GM23338 (cell line): ENCODE measurements at regions not wholly inside any gene's neighbourhood (a gene's known extent, or its start where the extent isn't known, plus 50 kb on each side); places are given as distances from the start of the nearest gene placed in this dataset.

Source experiments
- ATAC-seq: fragments of 200-7000 bp; cut with Tn5 transposase; 3 replicates; pipeline ENCODE4 v1.9.1; 2020
- DNase-seq: peaks from one replicate; pipeline ENCODE4 v3.0.0-alpha.2; 2015; ENCODE audit warnings: low spot score
- H2AFZ ChIP-seq: fragments of 200-600 bp; sonication (generic); 2 replicates; pipeline ENCODE4 v1.8.0; 2016; ENCODE audit warnings: antibody characterized with exemption, mild to moderate bottlenecking, moderate library complexity
- H3F3A ChIP-seq: fragments of 200-600 bp; sonication (generic); replicated peaks from 2 replicates; pipeline ENCODE4 v1.8.0; 2017; ENCODE audit warnings: antibody characterized with exemption, mixed run types, low read depth
- H3K27ac ChIP-seq: fragments of 200-600 bp; sonication (generic); 2 replicates; pipeline ENCODE4 v1.6.1; 2016; ENCODE audit warnings: low read depth
- H3K27me3 ChIP-seq: fragments of 200-600 bp; sonication (generic); 2 replicates; pipeline ENCODE4 v1.8.0; 2016; ENCODE audit warnings: mild to moderate bottlenecking, mixed run types, moderate library complexity; ENCODE audit not compliant: insufficient read depth
- H3K36me3 ChIP-seq: fragments of 200-600 bp; sonication (generic); 2 replicates; pipeline ENCODE4 v1.8.0; 2016; ENCODE audit warnings: mild to moderate bottlenecking; ENCODE audit not compliant: insufficient read depth
- H3K4me1 ChIP-seq: fragments of 200-600 bp; sonication (generic); 2 replicates; pipeline ENCODE4 v1.8.0; 2016; ENCODE audit warnings: mild to moderate bottlenecking, moderate library complexity; ENCODE audit not compliant: insufficient read depth
- H3K4me2 ChIP-seq: fragments of 200-600 bp; sonication (generic); 2 replicates; pipeline ENCODE4 v1.7.1; 2017; ENCODE audit warnings: mixed run types
- H3K4me3 ChIP-seq: fragments of 200-600 bp; sonication (generic); 2 replicates; pipeline ENCODE4 v1.6.1; 2016; ENCODE audit warnings: mixed run types
- H3K79me2 ChIP-seq: fragments of 200-600 bp; sonication (generic); replicated peaks from 2 replicates; pipeline ENCODE4 v1.8.0; 2017; ENCODE audit warnings: mild to moderate bottlenecking; ENCODE audit not compliant: insufficient read depth
- H3K9me2 ChIP-seq: fragments of 200-600 bp; sonication (generic); 2 replicates; pipeline ENCODE4 v1.8.0; 2017; ENCODE audit not compliant: insufficient read depth
- H4K20me1 ChIP-seq: fragments of 200-600 bp; sonication (generic); replicated peaks from 2 replicates; pipeline ENCODE4 v1.8.0; 2017; ENCODE audit warnings: mild to moderate bottlenecking; ENCODE audit not compliant: insufficient read depth
- H3K27ac Mint-ChIP-seq: 2 replicates; pipeline ENCODE4 v1.8.0; 2020; ENCODE audit warnings: inconsistent platforms, mild to moderate bottlenecking, moderate library complexity, mixed read lengths
- H3K27me3 Mint-ChIP-seq: 3 replicates; pipeline ENCODE4 v1.8.0; 2022; ENCODE audit warnings: low read depth, mild to moderate bottlenecking, moderate library complexity, mixed read lengths, inconsistent platforms; ENCODE audit not compliant: insufficient read depth, poor library complexity
- H3K36me3 Mint-ChIP-seq: 3 replicates; pipeline ENCODE4 v1.8.0; 2021; ENCODE audit warnings: low read depth, mild to moderate bottlenecking, inconsistent platforms, moderate library complexity, mixed read lengths
- H3K4me1 Mint-ChIP-seq: 3 replicates; pipeline ENCODE4 v1.8.0; 2020; ENCODE audit warnings: mild to moderate bottlenecking, inconsistent platforms, mixed read lengths
- H3K4me3 Mint-ChIP-seq: 3 replicates; pipeline ENCODE4 v1.8.0; 2021; ENCODE audit warnings: moderate library complexity, mild to moderate bottlenecking, inconsistent platforms, mixed read lengths
- H3K9me3 Mint-ChIP-seq: 3 replicates; pipeline ENCODE4 v1.8.0; 2020; ENCODE audit warnings: moderate library complexity, mild to moderate bottlenecking, inconsistent platforms, mixed read lengths
- CREB1 ChIP-seq: fragments of 250-450 bp; sonication (Bioruptor Pico); IDR thresholded peaks from 2 replicates; pipeline ENCODE4 v1.5.0; 2020; ENCODE audit warnings: low read depth, mild to moderate bottlenecking, moderate library complexity
- EZH2 ChIP-seq: fragments of 200-600 bp; sonication (generic); IDR thresholded peaks from one replicate; pipeline ENCODE4 v1.8.0; 2017; ENCODE audit warnings: antibody characterized with exemption, mild to moderate bottlenecking, low read depth; ENCODE audit not compliant: unreplicated experiment
- EZH2phosphoT487 ChIP-seq: fragments of 200-600 bp; sonication (generic); IDR thresholded peaks from one replicate; pipeline ENCODE4 v1.8.1; 2018; ENCODE audit warnings: antibody characterized with exemption; ENCODE audit not compliant: unreplicated experiment
- JUNB ChIP-seq: IDR thresholded peaks from one replicate; pipeline ENCODE4 v1.6.1; 2016; ENCODE audit warnings: antibody characterized with exemption; ENCODE audit not compliant: unreplicated experiment
- NANOG ChIP-seq: IDR thresholded peaks from 2 replicates; pipeline ENCODE4 v1.6.1; 2016; ENCODE audit warnings: antibody characterized with exemption, borderline replicate concordance
- POLR2AphosphoS5 ChIP-seq: IDR thresholded peaks from 2 replicates; pipeline ENCODE4 v1.6.1; 2016; ENCODE audit warnings: antibody characterized with exemption, low read depth
- STAT1 ChIP-seq: IDR thresholded peaks from one replicate; pipeline ENCODE4 v1.6.1; 2016; ENCODE audit warnings: antibody characterized with exemption; ENCODE audit not compliant: unreplicated experiment
- ZNF114 ChIP-seq: fragments of 250-450 bp; sonication (Bioruptor Pico); IDR thresholded peaks from 2 replicates; pipeline ENCODE4 v1.5.0; 2020; ENCODE audit warnings: mild to moderate bottlenecking, moderate library complexity
- ZNF331 ChIP-seq: fragments of 250-450 bp; sonication (Bioruptor Pico); IDR thresholded peaks from 2 replicates; pipeline ENCODE4 v1.5.0; 2020; ENCODE audit warnings: low read depth, mild to moderate bottlenecking, moderate library complexity
- TF ChIP-seq, protein P1 (sequence below): IDR thresholded peaks from 2 replicates; pipeline ENCODE4 v1.6.1; 2016; ENCODE audit warnings: antibody characterized with exemption
- TF ChIP-seq, protein P2 (sequence below): IDR thresholded peaks from one replicate; pipeline ENCODE4 v1.6.1; 2018; ENCODE audit warnings: antibody characterized with exemption; ENCODE audit not compliant: unreplicated experiment
- TF ChIP-seq, protein P3 (sequence below), 2 experiments: fragments of 200-600 bp in 1 of 2; sonication (generic) in 1 of 2; conservative IDR thresholded peaks; 2 replicates each; pipeline versions ENCODE4 v1.5.1 to v1.6.1; 2016 to 2017; ENCODE audit warnings: antibody characterized with exemption in 2 of 2, low read depth in 2 of 2, mild to moderate bottlenecking in 2 of 2, moderate library complexity in 1 of 2

DNA sequence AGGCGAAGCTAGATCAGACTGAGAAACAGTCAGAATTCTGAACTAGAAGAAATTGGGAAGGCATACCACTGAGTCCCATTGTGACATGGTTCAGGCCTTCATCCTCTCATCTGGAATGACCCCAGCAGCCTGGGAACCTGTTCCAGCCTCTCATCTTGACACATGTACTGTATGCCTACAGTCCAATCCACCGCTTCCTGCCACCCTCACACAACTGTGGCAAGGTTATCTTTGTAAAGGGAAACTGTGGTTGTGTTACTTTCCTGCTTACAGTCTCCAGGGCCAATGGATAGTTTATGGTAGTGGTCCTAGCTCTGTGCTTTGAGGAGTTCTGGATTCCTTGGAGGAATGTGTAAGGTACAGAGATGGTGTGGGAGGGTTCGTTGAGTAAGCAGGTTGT is 296.9 kb upstream of the TRIB2 start (continued):
- TF ChIP-seq, protein P1, sequence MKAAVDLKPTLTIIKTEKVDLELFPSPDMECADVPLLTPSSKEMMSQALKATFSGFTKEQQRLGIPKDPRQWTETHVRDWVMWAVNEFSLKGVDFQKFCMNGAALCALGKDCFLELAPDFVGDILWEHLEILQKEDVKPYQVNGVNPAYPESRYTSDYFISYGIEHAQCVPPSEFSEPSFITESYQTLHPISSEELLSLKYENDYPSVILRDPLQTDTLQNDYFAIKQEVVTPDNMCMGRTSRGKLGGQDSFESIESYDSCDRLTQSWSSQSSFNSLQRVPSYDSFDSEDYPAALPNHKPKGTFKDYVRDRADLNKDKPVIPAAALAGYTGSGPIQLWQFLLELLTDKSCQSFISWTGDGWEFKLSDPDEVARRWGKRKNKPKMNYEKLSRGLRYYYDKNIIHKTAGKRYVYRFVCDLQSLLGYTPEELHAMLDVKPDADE = no peak
- TF ChIP-seq EZH2phosphoT487 = no peak

DNA sequence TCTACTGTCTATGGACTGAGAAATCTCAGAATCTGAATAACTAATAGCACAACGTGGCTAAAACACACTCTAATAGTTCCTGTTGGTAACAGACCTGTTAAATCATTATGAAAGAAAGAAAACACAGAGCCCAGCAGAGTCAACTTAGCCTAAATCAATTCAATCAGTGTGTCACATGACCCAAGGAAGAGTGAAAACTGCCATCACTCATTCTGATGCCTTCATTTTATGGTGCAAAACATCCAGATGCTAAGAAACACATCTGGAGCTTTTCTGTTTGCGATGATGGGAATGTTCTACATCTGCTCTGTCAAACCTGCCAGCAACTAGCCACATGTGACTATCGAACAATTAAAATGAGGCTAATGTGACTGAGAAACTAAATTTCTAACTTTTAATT is 295.7 kb upstream of the TRIB2 start:
- Mint-ChIP-seq H3K9me3 (no peaks in the 10 kb centered on the region), H3K27ac (no peak overlapping the region), H3K4me1 (peaks cover 10% of the 10 kb centered on the region), H3K4me3 (no peak overlapping the region), H3K27me3 (no peaks in the 10 kb centered on the region), H3K36me3 (no peaks in the 10 kb centered on the region)
- Histone ChIP-seq H3K79me2 (no peaks in the 10 kb centered on the region), H3K36me3 (no peaks in the 10 kb centered on the region), H3K9me2 (no peaks in the 10 kb centered on the region; the same call in 1 of the 2 replicates), H3K4me3 (no peak overlapping the region), H3K4me1 (0 out of 2 replicates have a peak, but pooled peaks cover 3% of the 10 kb centered on the region), H3K4me2 (no peak overlapping the region), H3K27me3 (no peaks in the 10 kb centered on the region), H2AFZ (no peak overlapping the region), H3F3A (no peaks in the 10 kb centered on the region), H4K20me1 (no peaks in the 10 kb centered on the region), H3K27ac (no peak overlapping the region)
- ATAC-seq = no peak
- no peak for DNase-seq
- TF ChIP-seq ZNF331 (CRISPR knock-in tag) (no peak), POLR2AphosphoS5 (no peak), STAT1 (no peak), CREB1 (CRISPR knock-in tag) (no peak), JUNB (no peak), EZH2phosphoT487 (no peak), ZNF114 (CRISPR knock-in tag) (no peak), NANOG (no peak), EZH2 (no peak)
- TF ChIP-seq, protein P1 = no peak
- TF ChIP-seq, protein P2, sequence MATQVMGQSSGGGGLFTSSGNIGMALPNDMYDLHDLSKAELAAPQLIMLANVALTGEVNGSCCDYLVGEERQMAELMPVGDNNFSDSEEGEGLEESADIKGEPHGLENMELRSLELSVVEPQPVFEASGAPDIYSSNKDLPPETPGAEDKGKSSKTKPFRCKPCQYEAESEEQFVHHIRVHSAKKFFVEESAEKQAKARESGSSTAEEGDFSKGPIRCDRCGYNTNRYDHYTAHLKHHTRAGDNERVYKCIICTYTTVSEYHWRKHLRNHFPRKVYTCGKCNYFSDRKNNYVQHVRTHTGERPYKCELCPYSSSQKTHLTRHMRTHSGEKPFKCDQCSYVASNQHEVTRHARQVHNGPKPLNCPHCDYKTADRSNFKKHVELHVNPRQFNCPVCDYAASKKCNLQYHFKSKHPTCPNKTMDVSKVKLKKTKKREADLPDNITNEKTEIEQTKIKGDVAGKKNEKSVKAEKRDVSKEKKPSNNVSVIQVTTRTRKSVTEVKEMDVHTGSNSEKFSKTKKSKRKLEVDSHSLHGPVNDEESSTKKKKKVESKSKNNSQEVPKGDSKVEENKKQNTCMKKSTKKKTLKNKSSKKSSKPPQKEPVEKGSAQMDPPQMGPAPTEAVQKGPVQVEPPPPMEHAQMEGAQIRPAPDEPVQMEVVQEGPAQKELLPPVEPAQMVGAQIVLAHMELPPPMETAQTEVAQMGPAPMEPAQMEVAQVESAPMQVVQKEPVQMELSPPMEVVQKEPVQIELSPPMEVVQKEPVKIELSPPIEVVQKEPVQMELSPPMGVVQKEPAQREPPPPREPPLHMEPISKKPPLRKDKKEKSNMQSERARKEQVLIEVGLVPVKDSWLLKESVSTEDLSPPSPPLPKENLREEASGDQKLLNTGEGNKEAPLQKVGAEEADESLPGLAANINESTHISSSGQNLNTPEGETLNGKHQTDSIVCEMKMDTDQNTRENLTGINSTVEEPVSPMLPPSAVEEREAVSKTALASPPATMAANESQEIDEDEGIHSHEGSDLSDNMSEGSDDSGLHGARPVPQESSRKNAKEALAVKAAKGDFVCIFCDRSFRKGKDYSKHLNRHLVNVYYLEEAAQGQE = no peak
- TF ChIP-seq, protein P3, sequence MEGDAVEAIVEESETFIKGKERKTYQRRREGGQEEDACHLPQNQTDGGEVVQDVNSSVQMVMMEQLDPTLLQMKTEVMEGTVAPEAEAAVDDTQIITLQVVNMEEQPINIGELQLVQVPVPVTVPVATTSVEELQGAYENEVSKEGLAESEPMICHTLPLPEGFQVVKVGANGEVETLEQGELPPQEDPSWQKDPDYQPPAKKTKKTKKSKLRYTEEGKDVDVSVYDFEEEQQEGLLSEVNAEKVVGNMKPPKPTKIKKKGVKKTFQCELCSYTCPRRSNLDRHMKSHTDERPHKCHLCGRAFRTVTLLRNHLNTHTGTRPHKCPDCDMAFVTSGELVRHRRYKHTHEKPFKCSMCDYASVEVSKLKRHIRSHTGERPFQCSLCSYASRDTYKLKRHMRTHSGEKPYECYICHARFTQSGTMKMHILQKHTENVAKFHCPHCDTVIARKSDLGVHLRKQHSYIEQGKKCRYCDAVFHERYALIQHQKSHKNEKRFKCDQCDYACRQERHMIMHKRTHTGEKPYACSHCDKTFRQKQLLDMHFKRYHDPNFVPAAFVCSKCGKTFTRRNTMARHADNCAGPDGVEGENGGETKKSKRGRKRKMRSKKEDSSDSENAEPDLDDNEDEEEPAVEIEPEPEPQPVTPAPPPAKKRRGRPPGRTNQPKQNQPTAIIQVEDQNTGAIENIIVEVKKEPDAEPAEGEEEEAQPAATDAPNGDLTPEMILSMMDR (conservative IDR thresholded peaks at IDR 0.05; ENCODE audit: low read depth in 2 of 2) = no peak
